ENCODE measurements at regions not wholly inside any gene's neighbourhood (a gene's known extent, or its start where the extent isn't known, plus 50 kb on each side); places are given as distances from the start of the nearest gene placed in this dataset.

- DNase-seq (ENCODE audit: low read depth): no peak
These were observed 185.4 kb downstream of the FBXO15 start for GRCh38 chr18:73962256-73962655.

GRCh38 chr18:73961804-73962203, 185.8 kb downstream of the FBXO15 start:
- DNase-seq (ENCODE audit: low read depth): no peak

GRCh38 chr18:73959352-73959751, 188.3 kb downstream of the FBXO15 start:
- no peak for DNase-seq (ENCODE audit: low read depth)

GRCh38 chr18:73954268-73954667, 193.4 kb downstream of the FBXO15 start:
- DNase-seq (ENCODE audit: low read depth): no peak

GRCh38 chr18:73952296-73952946, 195.2 kb downstream of the FBXO15 start:
- no peak for DNase-seq (ENCODE audit: low read depth)

GRCh38 chr18:73950116-73950700, 197.4 kb downstream of the FBXO15 start:
- DNase-seq (ENCODE audit: low read depth): no peak

- peak; percentile 26 for DNase-seq (ENCODE audit: low read depth)
These were observed 199.1 kb downstream of the FBXO15 start for GRCh38 chr18:73948497-73948896.

GRCh38 chr18:73948084-73948483, 199.6 kb downstream of the FBXO15 start:
- DNase-seq (ENCODE audit: low read depth): no peak

- DNase-seq (ENCODE audit: low read depth): peak; percentile 2
These were observed 200.3 kb downstream of the FBXO15 start for GRCh38 chr18:73947180-73947921.

- DNase-seq (ENCODE audit: low read depth): no peak
These were observed 202.4 kb downstream of the FBXO15 start for GRCh38 chr18:73945130-73945792.

- DNase-seq (ENCODE audit: low read depth): no peak
These were observed 202.9 kb downstream of the FBXO15 start for GRCh38 chr18:73944715-73945114.

GRCh38 chr18:73943763-73944162, 203.9 kb downstream of the FBXO15 start:
- no peak for DNase-seq (ENCODE audit: low read depth)

- no peak for DNase-seq (ENCODE audit: low read depth)
These were observed 204.7 kb downstream of the FBXO15 start for GRCh38 chr18:73942956-73943355.

GRCh38 chr18:73942081-73942625, 205.5 kb downstream of the FBXO15 start:
- DNase-seq (ENCODE audit: low read depth): no peak

- DNase-seq (ENCODE audit: low read depth): no peak
These were observed 206.9 kb downstream of the FBXO15 start for GRCh38 chr18:73940721-73941120.

GRCh38 chr18:73939391-73939790, 208.2 kb downstream of the FBXO15 start:
- DNase-seq (ENCODE audit: low read depth): no peak

GRCh38 chr18:73933685-73934084, 213.9 kb downstream of the FBXO15 start:
- DNase-seq (ENCODE audit: low read depth): no peak

- no peak for DNase-seq (ENCODE audit: low read depth)
These were observed 214.7 kb downstream of the FBXO15 start for GRCh38 chr18:73932976-73933375.

GRCh38 chr18:73927496-73927895, 220.1 kb downstream of the FBXO15 start:
- DNase-seq (ENCODE audit: low read depth): no peak

GRCh38 chr18:73924836-73925235, 222.8 kb downstream of the FBXO15 start:
- DNase-seq (ENCODE audit: low read depth): no peak

- DNase-seq (ENCODE audit: low read depth): no peak
These were observed 223.3 kb downstream of the FBXO15 start for GRCh38 chr18:73924307-73924706.

- no peak for DNase-seq (ENCODE audit: low read depth)
These were observed 223.8 kb downstream of the FBXO15 start for GRCh38 chr18:73923866-73924265.

GRCh38 chr18:73920033-73920432, 227.6 kb downstream of the FBXO15 start:
- no peak for DNase-seq (ENCODE audit: low read depth)
